ENCODE measurements at regions not wholly inside any gene's neighbourhood (a gene's known extent, or its start where the extent isn't known, plus 50 kb on each side); places are given as distances from the start of the nearest gene placed in this dataset.

GRCh38 chr20:59429396-59429795 is 129.0 kb downstream of the EDN3 start:
- no peak for DNase-seq (ENCODE audit: extremely low read depth in 1 of 2, low read depth in 1 of 2)

- DNase-seq (ENCODE audit: extremely low read depth in 1 of 2, low read depth in 1 of 2), result no peak
Observed at GRCh38 chr20:59431014-59431413, 130.6 kb downstream of the EDN3 start.

- no peak for DNase-seq (ENCODE audit: extremely low read depth in 1 of 2, low read depth in 1 of 2)
Observed at GRCh38 chr20:59434960-59435359, 134.5 kb downstream of the EDN3 start.

- no peak for DNase-seq (ENCODE audit: extremely low read depth in 1 of 2, low read depth in 1 of 2)
Observed at GRCh38 chr20:59435518-59435917, 135.1 kb downstream of the EDN3 start.

- DNase-seq (ENCODE audit: extremely low read depth in 1 of 2, low read depth in 1 of 2), result no peak
Observed at GRCh38 chr20:59437601-59438031, 137.2 kb downstream of the EDN3 start.

- no peak for DNase-seq (ENCODE audit: extremely low read depth in 1 of 2, low read depth in 1 of 2)
Observed at GRCh38 chr20:59438201-59438600, 137.8 kb downstream of the EDN3 start.

- DNase-seq (ENCODE audit: extremely low read depth in 1 of 2, low read depth in 1 of 2), result no peak
Observed at GRCh38 chr20:59439243-59439642, 138.8 kb downstream of the EDN3 start.

- no peak for DNase-seq (ENCODE audit: extremely low read depth in 1 of 2, low read depth in 1 of 2)
Observed at GRCh38 chr20:59441306-59441705, 140.9 kb downstream of the EDN3 start.

- no peak for DNase-seq (ENCODE audit: extremely low read depth in 1 of 2, low read depth in 1 of 2)
Observed at GRCh38 chr20:59441860-59442810, 141.7 kb downstream of the EDN3 start.

GRCh38 chr20:59443550-59443949 is 143.1 kb downstream of the EDN3 start:
- no peak for DNase-seq (ENCODE audit: extremely low read depth in 1 of 2, low read depth in 1 of 2)

GRCh38 chr20:59446376-59446775 is 146.0 kb downstream of the EDN3 start:
- no peak for DNase-seq (ENCODE audit: extremely low read depth in 1 of 2, low read depth in 1 of 2)

GRCh38 chr20:59448196-59448595 is 147.8 kb downstream of the EDN3 start:
- DNase-seq (ENCODE audit: extremely low read depth in 1 of 2, low read depth in 1 of 2), result no peak

GRCh38 chr20:59448851-59449444 is 148.5 kb downstream of the EDN3 start:
- DNase-seq (ENCODE audit: extremely low read depth in 1 of 2, low read depth in 1 of 2), result no peak

GRCh38 chr20:59451066-59451630 is 150.7 kb downstream of the EDN3 start:
- no peak for DNase-seq (ENCODE audit: extremely low read depth in 1 of 2, low read depth in 1 of 2)

- no peak for DNase-seq (ENCODE audit: extremely low read depth in 1 of 2, low read depth in 1 of 2)
Observed at GRCh38 chr20:59451641-59452040, 151.2 kb downstream of the EDN3 start.

- DNase-seq (ENCODE audit: extremely low read depth in 1 of 2, low read depth in 1 of 2), result no peak
Observed at GRCh38 chr20:59452856-59453255, 151.5 kb upstream of the PHACTR3 start.

GRCh38 chr20:59453759-59454560 is 150.4 kb upstream of the PHACTR3 start:
- DNase-seq (ENCODE audit: extremely low read depth in 1 of 2, low read depth in 1 of 2), result no peak

- no peak for DNase-seq (ENCODE audit: extremely low read depth in 1 of 2, low read depth in 1 of 2)
Observed at GRCh38 chr20:59455402-59456341, 148.7 kb upstream of the PHACTR3 start.

GRCh38 chr20:59456342-59457279 is 147.7 kb upstream of the PHACTR3 start:
- DNase-seq (ENCODE audit: extremely low read depth in 1 of 2, low read depth in 1 of 2), result no peak

Measured in stimulated activated CD8-positive, alpha-beta memory T cell treated with anti-CD3 and anti-CD28 coated beads, Interleukin-7, amount 100 ng/mL, for 48 hours (primary cell).